Superior temporal gyrus (tissue), 1 donor: ENCODE measurements at regions not wholly inside any gene's neighbourhood (a gene's known extent, or its start where the extent isn't known, plus 50 kb on each side); places are given as distances from the start of the nearest gene placed in this dataset.

ENCODE experiments used
- DNase-seq: peaks from one replicate; pipeline ENCODE4 v3.0.0-alpha.2; 2016; ENCODE audit errors: extremely low spot score

DNA sequence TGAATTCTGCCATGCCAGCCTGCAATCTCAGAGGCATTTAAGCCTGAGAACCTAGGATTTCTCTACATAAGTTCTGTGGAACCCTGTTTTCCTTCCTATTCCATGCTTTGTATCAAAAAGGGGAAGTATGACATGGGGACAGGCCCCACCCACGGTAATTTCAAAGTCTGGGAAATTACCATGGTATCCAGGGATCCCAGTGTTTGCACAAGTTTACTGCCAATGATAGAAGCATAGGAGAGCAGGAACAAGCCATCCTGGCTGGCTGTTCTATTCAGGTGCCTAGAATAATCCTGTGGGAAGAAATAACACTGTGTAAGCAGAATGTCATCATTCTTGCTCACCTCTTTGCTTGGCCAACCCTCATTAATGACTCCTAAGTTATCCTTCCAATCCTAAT, 53.8 kb upstream of the ATP1B1 start:
- no peak for DNase-seq

DNA sequence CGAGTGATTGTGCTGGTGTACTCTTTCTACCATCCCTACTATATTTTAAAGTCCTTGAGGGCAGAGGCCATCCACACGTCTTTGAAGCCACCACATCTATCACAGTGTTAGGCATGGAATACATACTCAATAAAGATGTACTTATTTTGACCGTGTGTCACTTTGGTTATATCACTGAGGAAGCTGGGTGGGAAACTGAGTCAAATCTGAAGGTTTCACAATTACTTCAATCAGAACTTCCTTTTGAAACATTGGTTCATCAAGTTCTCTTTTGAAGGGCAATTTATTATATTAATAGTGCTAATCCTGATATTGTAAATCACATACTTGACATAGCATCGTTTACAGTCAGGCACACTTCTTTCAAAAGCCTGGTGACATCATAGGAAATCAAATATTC, 53.3 kb upstream of the ATP1B1 start:
- no peak for DNase-seq
